ENCODE measurements at regions not wholly inside any gene's neighbourhood (a gene's known extent, or its start where the extent isn't known, plus 50 kb on each side); places are given as distances from the start of the nearest gene placed in this dataset.
A peak's percentile ranks its signal among the peaks of the same experiment; 100 is the strongest.

DNA sequence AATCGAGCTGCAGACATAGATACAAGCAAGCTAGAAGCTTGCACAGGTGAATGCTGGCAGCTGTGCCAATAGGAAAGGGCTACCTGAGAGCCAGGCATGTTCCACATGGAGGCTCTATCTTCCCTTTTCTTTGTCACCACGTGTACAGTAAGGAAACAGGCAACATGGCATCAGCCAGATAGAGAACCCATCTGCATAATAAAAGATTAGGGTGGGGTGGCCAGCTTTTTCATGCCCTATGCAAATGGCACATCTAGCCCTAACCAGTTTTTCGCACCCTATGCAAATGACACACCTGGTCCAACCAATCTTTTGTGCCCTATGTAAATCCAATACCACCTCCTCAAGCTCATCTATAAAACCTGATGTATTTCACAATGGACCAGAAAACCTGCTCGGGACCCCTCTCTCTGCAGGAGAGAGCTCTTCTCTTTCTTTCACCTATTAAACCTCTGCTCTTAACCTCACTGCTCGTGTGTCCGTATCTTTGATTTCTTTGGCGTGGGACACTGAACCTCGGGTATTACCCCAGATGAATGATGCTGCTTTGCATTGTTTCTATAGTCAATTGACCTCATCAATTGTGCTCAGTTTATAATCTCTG is 93.9 kb downstream of the SLC30A10 start:
- no peak overlapping the region for H2BK15ac ChIP-seq (ENCODE audit: low read depth, low read length)
- no peak overlapping the region for H3K23ac ChIP-seq (ENCODE audit: insufficient read length, low read depth, low read length)
- H3K4me2 ChIP-seq (ENCODE audit: insufficient read depth, insufficient read length, low read length) = peak overlapping the region; percentile 72
- peak overlapping the region; percentile 21 for H3T11ph ChIP-seq (ENCODE audit: low read length)
- Mint-ChIP-seq H3K9me3 (peaks cover 3 to 7% of the 10 kb centered on the region in 2 experiments; a peak in 4 of 5 replicates), H3K4me3 (peak overlapping the region; percentile 37 to 53; a peak in 3 of 5 replicates), H3K27me3 (ENCODE audit: low read depth) (peaks cover 11% of the 10 kb centered on the region), H3K27ac (peak overlapping the region; percentile 92 to 98 (median 98)), H3K4me1 (peaks cover 50 to 53% of the 10 kb centered on the region in 2 experiments), H3K36me3 (ENCODE audit: insufficient read depth in 1 of 3, low read depth in 3 of 3) (peaks cover 0 to 6% (median 0%) of the 10 kb centered on the region in 3 experiments; a peak in 2 of 7 replicates)
- H3K14ac ChIP-seq (ENCODE audit: insufficient read depth, low read length) = peak overlapping the region; percentile 85; the same call in 1 of the 2 replicates
- H2BK20ac ChIP-seq (ENCODE audit: low read depth, low read length, poor library complexity, severe bottlenecking) = no peak overlapping the region
- no peak overlapping the region for H4K91ac ChIP-seq (ENCODE audit: insufficient read length, low read depth, low read length)
- H3K9me3 ChIP-seq (ENCODE audit: control insufficient read depth, low read depth, low read length) = no peaks in the 10 kb centered on the region
- H2AFZ ChIP-seq (ENCODE audit: low read length) = no peak overlapping the region
- H4K8ac ChIP-seq (replicated peaks; ENCODE audit: insufficient read length, low read depth, low read length) = no peak overlapping the region
- no peaks in the 10 kb centered on the region for H3K79me2 ChIP-seq (ENCODE audit: insufficient read depth, low read length)
- no peaks in the 10 kb centered on the region for H3K23me2 ChIP-seq (ENCODE audit: insufficient read length, low read depth, low read length, poor library complexity, severe bottlenecking)
- DNase-seq = peak; percentile 82
- H3K27me3 ChIP-seq (ENCODE audit: insufficient read depth, low read length) = no peaks in the 10 kb centered on the region
- H3K4me1 ChIP-seq (ENCODE audit: insufficient read depth, low read length) = peaks cover 5% of the 10 kb centered on the region; the same call in 1 of the 2 replicates
- H3K18ac ChIP-seq (ENCODE audit: insufficient read length, low read depth, low read length) = peak overlapping the region; percentile 86
- no CpG with 5 or more reads among the region's 8 CpGs for WGBS (ENCODE audit: extremely low coverage, insufficient read length, low lambda C conversion rate)
- no peak overlapping the region for H2AK5ac ChIP-seq (ENCODE audit: insufficient read length, low read length)
- no peak overlapping the region; the same call in 1 of the 2 replicates for H3K4ac ChIP-seq (ENCODE audit: low read depth, low read length)
- TF ChIP-seq, protein P1, sequence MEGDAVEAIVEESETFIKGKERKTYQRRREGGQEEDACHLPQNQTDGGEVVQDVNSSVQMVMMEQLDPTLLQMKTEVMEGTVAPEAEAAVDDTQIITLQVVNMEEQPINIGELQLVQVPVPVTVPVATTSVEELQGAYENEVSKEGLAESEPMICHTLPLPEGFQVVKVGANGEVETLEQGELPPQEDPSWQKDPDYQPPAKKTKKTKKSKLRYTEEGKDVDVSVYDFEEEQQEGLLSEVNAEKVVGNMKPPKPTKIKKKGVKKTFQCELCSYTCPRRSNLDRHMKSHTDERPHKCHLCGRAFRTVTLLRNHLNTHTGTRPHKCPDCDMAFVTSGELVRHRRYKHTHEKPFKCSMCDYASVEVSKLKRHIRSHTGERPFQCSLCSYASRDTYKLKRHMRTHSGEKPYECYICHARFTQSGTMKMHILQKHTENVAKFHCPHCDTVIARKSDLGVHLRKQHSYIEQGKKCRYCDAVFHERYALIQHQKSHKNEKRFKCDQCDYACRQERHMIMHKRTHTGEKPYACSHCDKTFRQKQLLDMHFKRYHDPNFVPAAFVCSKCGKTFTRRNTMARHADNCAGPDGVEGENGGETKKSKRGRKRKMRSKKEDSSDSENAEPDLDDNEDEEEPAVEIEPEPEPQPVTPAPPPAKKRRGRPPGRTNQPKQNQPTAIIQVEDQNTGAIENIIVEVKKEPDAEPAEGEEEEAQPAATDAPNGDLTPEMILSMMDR (conservative IDR thresholded peaks at IDR 0.05) = no peak
- no peak overlapping the region for H4K5ac ChIP-seq (ENCODE audit: insufficient read length, low read depth, low read length)
- no peak overlapping the region for H3K56ac ChIP-seq (ENCODE audit: insufficient read length, low read depth, low read length)
- H3K79me1 ChIP-seq (ENCODE audit: insufficient read depth, low read depth, low read length, poor library complexity, severe bottlenecking) = no peaks in the 10 kb centered on the region
- no peak overlapping the region for H2BK5ac ChIP-seq (ENCODE audit: insufficient read length, low read length)
- H2BK120ac ChIP-seq (ENCODE audit: low read depth, low read length, poor library complexity, severe bottlenecking) = peak overlapping the region; percentile 90
- H3K27ac ChIP-seq (ENCODE audit: insufficient read length, low read depth, low read length) = peak overlapping the region; percentile 95
- H3K9ac ChIP-seq (ENCODE audit: extremely low read depth, insufficient read length, low read length) = peak overlapping the region; percentile 41
- H4K20me1 ChIP-seq (ENCODE audit: control insufficient read depth, insufficient read depth, insufficient read length) = no peaks in the 10 kb centered on the region
- H2BK12ac ChIP-seq (ENCODE audit: insufficient read length, low read depth, low read length) = no peak overlapping the region

All from H9 (cell line).